Panc1 (cell line): ENCODE measurements at regions not wholly inside any gene's neighbourhood (a gene's known extent, or its start where the extent isn't known, plus 50 kb on each side); places are given as distances from the start of the nearest gene placed in this dataset.

Source experiments
- ATAC-seq: fragments of 200-7000 bp; cut with Tn5 transposase; 2 replicates; pipeline ENCODE4 v1.9.1; 2020; ENCODE audit warnings: mild to moderate bottlenecking, moderate library complexity
- BruUV-seq: library from RNA; stranded (reverse); fragments of 400-500 nt; replicated peaks from 2 replicates; lab custom pipeline; 2021; lab: Mats Ljungman, UMichigan
- CTCF ChIA-PET: fragments of 300-600 bp; sonication (Branson Sonifier 250); formaldehyde crosslinking; loops from one replicate; lab custom pipeline; 2022; ENCODE audit warnings: antibody characterized with exemption; lab: Charles Lee
- POLR2A ChIA-PET: fragments of 300-600 bp; sonication (Branson Sonifier 250); formaldehyde crosslinking; loops from one replicate; lab custom pipeline; 2022; ENCODE audit warnings: antibody characterized with exemption; lab: Charles Lee
- DNase-seq: peaks from one replicate; pipeline ENCODE4 v3.0.0-alpha.2; 2010; ENCODE audit warnings: low read depth, low spot score
- H3K27ac ChIP-seq: 2 replicates; pipeline ENCODE4 v1.5.1; 2011; ENCODE audit warnings: mild to moderate bottlenecking, low read length, inconsistent platforms
- H3K27me3 ChIP-seq: fragments of 200-500 bp; sonication (Bioruptor generic); 2 replicates; pipeline ENCODE4 v1.6.0; 2014; ENCODE audit warnings: low read length, inconsistent platforms; ENCODE audit not compliant: control insufficient read depth, insufficient read depth
- H3K36me3 ChIP-seq: fragments of 200-500 bp; sonication (Bioruptor generic); 2 replicates; pipeline ENCODE4 v1.5.1; 2014; ENCODE audit warnings: inconsistent platforms, mild to moderate bottlenecking, low read length, moderate library complexity; ENCODE audit not compliant: control insufficient read depth, insufficient read depth
- H3K4me1 ChIP-seq: 2 replicates; pipeline ENCODE4 v1.5.1; 2011; ENCODE audit warnings: inconsistent platforms, mild to moderate bottlenecking, low read length, moderate library complexity; ENCODE audit not compliant: control insufficient read depth, insufficient read depth
- H3K4me3 ChIP-seq, 2 experiments: 2 replicates each; pipeline ENCODE4 v1.5.1; 2011 to 2012; ENCODE audit warnings: low read depth in 2 of 2, low read length in 2 of 2, mild to moderate bottlenecking in 2 of 2, inconsistent platforms in 1 of 2, moderate library complexity in 1 of 2
- H3K9me3 ChIP-seq: fragments of 200-500 bp; sonication (Bioruptor generic); 2 replicates; pipeline ENCODE4 v1.5.1; 2014; ENCODE audit warnings: low read depth, mild to moderate bottlenecking, inconsistent platforms, low read length, moderate library complexity; ENCODE audit not compliant: control insufficient read depth, insufficient read depth
- POLR2AphosphoS5 ChIP-seq: IDR thresholded peaks from 2 replicates; pipeline ENCODE4 v1.6.1; 2012; ENCODE audit warnings: mild to moderate bottlenecking, low read depth, low read length, moderate library complexity
- SIN3A ChIP-seq: IDR thresholded peaks from 2 replicates; pipeline ENCODE4 v1.6.1; 2012; ENCODE audit warnings: low read depth, mild to moderate bottlenecking, low read length, moderate library complexity, borderline replicate concordance; ENCODE audit not compliant: insufficient read depth
- TCF7L2 ChIP-seq: IDR thresholded peaks from 2 replicates; pipeline ENCODE4 v1.6.1; 2011; ENCODE audit warnings: mild to moderate bottlenecking, low read depth, low read length, inconsistent platforms
- in situ Hi-C: cut with HindIII; loops from 2 replicates; pipeline ENCODE4 v1.10.0; 2016; ENCODE audit warnings: low sequenced_read_pairs, low pct_unique_long_range_greater_than_20kb
- intact Hi-C: fragments of 100-400 bp; cut with micrococcal nuclease; formaldehyde crosslinking; loops from one replicate; pipeline ENCODE4 v1.10.0; 2022; ENCODE audit not compliant: unreplicated experiment
- TF ChIP-seq, protein P1 (sequence below), 2 experiments: IDR thresholded peaks; 2 replicates each; pipeline ENCODE4 v1.6.1; 2011 to 2012; ENCODE audit warnings: low read depth in 2 of 2, control low read depth in 1 of 2, low read length in 1 of 2, mild to moderate bottlenecking in 1 of 2, moderate library complexity in 1 of 2; ENCODE audit not compliant: insufficient read depth in 1 of 2
- TF ChIP-seq, protein P2 (sequence below): fragments of 450-650 bp; IDR thresholded peaks from 2 replicates; pipeline ENCODE4 v1.5.1; 2017; ENCODE audit warnings: mild to moderate bottlenecking

DNA sequence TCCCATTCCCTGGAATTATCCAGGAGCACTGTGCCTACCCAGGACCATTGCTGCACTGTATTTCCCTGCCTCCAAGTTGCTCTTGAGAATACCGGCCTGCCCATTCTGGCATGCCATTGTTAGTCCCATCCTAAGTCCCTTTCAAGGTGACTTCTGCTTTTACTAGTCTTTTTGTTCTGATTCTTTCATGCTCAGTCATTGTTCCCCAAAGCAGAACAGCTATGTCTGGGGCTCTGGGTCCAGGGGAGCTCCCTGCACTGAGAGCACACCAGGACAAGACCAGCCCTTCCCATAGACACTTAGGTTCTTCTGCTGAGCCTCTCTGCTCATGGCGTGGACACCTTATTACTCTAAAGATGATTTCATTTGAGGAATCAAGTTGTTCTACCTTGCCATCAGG lies 388.9 kb upstream of the KLF4 start:
- ChIA-PET POLR2A (no interaction called here), CTCF (no interaction called here)
- H3K9me3 ChIP-seq = no peaks in the 10 kb centered on the region
- DNase-seq (no peak), ATAC-seq (no peak)
- intact Hi-C loops = no loop called here
- no peaks in the 10 kb centered on the region for H3K4me1 ChIP-seq
- BruUV-seq = no TSS peak
- H3K27me3 ChIP-seq = no peaks in the 10 kb centered on the region
- H3K27ac ChIP-seq = no peak overlapping the region
- no peaks in the 10 kb centered on the region for H3K36me3 ChIP-seq
- H3K4me3 ChIP-seq = no peak overlapping the region
- in situ Hi-C loops = no loop called here
- TF ChIP-seq, protein P1, sequence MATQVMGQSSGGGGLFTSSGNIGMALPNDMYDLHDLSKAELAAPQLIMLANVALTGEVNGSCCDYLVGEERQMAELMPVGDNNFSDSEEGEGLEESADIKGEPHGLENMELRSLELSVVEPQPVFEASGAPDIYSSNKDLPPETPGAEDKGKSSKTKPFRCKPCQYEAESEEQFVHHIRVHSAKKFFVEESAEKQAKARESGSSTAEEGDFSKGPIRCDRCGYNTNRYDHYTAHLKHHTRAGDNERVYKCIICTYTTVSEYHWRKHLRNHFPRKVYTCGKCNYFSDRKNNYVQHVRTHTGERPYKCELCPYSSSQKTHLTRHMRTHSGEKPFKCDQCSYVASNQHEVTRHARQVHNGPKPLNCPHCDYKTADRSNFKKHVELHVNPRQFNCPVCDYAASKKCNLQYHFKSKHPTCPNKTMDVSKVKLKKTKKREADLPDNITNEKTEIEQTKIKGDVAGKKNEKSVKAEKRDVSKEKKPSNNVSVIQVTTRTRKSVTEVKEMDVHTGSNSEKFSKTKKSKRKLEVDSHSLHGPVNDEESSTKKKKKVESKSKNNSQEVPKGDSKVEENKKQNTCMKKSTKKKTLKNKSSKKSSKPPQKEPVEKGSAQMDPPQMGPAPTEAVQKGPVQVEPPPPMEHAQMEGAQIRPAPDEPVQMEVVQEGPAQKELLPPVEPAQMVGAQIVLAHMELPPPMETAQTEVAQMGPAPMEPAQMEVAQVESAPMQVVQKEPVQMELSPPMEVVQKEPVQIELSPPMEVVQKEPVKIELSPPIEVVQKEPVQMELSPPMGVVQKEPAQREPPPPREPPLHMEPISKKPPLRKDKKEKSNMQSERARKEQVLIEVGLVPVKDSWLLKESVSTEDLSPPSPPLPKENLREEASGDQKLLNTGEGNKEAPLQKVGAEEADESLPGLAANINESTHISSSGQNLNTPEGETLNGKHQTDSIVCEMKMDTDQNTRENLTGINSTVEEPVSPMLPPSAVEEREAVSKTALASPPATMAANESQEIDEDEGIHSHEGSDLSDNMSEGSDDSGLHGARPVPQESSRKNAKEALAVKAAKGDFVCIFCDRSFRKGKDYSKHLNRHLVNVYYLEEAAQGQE (IDR thresholded peaks at IDR 0.05; ENCODE audit: insufficient read depth in 1 of 2, low read depth in 2 of 2, low read length in 1 of 2) = no peak
- TF ChIP-seq, protein P2, sequence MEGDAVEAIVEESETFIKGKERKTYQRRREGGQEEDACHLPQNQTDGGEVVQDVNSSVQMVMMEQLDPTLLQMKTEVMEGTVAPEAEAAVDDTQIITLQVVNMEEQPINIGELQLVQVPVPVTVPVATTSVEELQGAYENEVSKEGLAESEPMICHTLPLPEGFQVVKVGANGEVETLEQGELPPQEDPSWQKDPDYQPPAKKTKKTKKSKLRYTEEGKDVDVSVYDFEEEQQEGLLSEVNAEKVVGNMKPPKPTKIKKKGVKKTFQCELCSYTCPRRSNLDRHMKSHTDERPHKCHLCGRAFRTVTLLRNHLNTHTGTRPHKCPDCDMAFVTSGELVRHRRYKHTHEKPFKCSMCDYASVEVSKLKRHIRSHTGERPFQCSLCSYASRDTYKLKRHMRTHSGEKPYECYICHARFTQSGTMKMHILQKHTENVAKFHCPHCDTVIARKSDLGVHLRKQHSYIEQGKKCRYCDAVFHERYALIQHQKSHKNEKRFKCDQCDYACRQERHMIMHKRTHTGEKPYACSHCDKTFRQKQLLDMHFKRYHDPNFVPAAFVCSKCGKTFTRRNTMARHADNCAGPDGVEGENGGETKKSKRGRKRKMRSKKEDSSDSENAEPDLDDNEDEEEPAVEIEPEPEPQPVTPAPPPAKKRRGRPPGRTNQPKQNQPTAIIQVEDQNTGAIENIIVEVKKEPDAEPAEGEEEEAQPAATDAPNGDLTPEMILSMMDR = no peak
- no peak for TF ChIP-seq POLR2AphosphoS5
- TF ChIP-seq SIN3A = no peak
- TF ChIP-seq TCF7L2 = no peak

GRCh38 chr9:107875571-107875980 lies 386.0 kb upstream of the KLF4 start:
- intact Hi-C loops (no loop called here), in situ Hi-C loops (no loop called here)
- no TSS peak for BruUV-seq
- Histone ChIP-seq H3K27me3 (no peaks in the 10 kb centered on the region), H3K36me3 (no peaks in the 10 kb centered on the region; the same call in 1 of the 2 replicates), H3K4me1 (no peaks in the 10 kb centered on the region), H3K27ac (no peak overlapping the region), H3K9me3 (no peaks in the 10 kb centered on the region), H3K4me3 (no peak overlapping the region)
- ChIA-PET CTCF (no interaction called here), POLR2A (no interaction called here)
- ATAC-seq (no peak), DNase-seq (no peak)
- no peak for TF ChIP-seq SIN3A
- TF ChIP-seq POLR2AphosphoS5 = no peak
- TF ChIP-seq, protein P1 (IDR thresholded peaks at IDR 0.05; ENCODE audit: insufficient read depth in 1 of 2, low read depth in 2 of 2, low read length in 1 of 2) = no peak
- TF ChIP-seq, protein P2 = no peak
- no peak for TF ChIP-seq TCF7L2
